Loucy (cell line): ENCODE measurements at regions not wholly inside any gene's neighbourhood (a gene's known extent, or its start where the extent isn't known, plus 50 kb on each side); places are given as distances from the start of the nearest gene placed in this dataset.

ENCODE experiments used
- CTCF ChIP-seq: fragments of 200-600 bp; sonication (generic); conservative IDR thresholded peaks from 2 replicates; pipeline ENCODE4 v1.5.1; 2014; ENCODE audit warnings: mild to moderate bottlenecking, antibody characterized with exemption, low read length
- EZH2phosphoT487 ChIP-seq: fragments of 200-600 bp; IDR thresholded peaks from 2 replicates; pipeline ENCODE4 v1.6.1; 2018; ENCODE audit warnings: antibody characterized with exemption, mild to moderate bottlenecking, moderate library complexity, borderline replicate concordance

- TF ChIP-seq CTCF = no peak
- TF ChIP-seq EZH2phosphoT487 = no peak
These were observed 812.6 kb upstream of the ADGRL4 start for GRCh38 chr1:79819140-79819539.
